ENCODE measurements at regions not wholly inside any gene's neighbourhood (a gene's known extent, or its start where the extent isn't known, plus 50 kb on each side); places are given as distances from the start of the nearest gene placed in this dataset.
A peak's percentile ranks its signal among the peaks of the same experiment; 100 is the strongest.

DNA sequence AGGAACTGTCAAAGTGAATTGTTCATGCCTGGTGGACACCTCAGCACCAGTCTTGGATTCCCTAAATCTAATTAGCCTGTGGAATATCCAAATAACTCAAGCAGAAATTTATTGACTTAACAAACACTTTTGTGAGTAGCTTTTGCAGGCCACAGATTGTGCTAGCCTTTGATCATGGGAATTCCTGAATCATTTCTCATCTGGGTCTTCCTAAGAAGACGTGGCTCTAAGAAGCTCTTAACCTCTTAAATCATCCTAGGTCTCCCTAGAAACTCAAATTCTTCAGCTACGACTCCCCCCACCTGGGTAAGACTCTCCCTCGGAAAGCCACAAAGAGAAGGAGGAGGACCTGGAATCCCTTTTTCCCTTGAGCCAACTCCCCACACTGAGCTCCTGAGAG is 53.8 kb upstream of the PSEN2 start:
- no peak for FAIRE-seq
- ChIA-PET CTCF (interaction anchor here (0.9 to 4.5 kb wide), 3 partner anchors 11 to 190 kb away, joined by 3 to 20 read pairs (median 12); no protein-coding TSS in a partner anchor), POLR2A (no interaction called here)
- Histone ChIP-seq H3K4me1 (peaks cover 34% of the 10 kb centered on the region; the same call in 2 of the 3 replicates), H3K4me3 (no peak overlapping the region), H3K9me3 (no peaks in the 10 kb centered on the region), H3K27ac (peak overlapping the region; percentile 14 to 16; a peak in 2 of 6 replicates), H3K4me2 (no peak overlapping the region; the same call in 2 of the 3 replicates)
- no peak for TF ChIP-seq ESRRA (IDR thresholded peaks at IDR 0.05; ENCODE audit: borderline replicate concordance, low read length)
- DNase-seq (ENCODE audit: low read depth in 1 of 2, low spot score in 1 of 2): peak in 1 of 2 experiments; percentile 25
- WGBS (ENCODE audit: missing lambda C conversion rate): 25% methylated on average over 3 of the region's 3 CpGs
- ATAC-seq: no peak

DNA sequence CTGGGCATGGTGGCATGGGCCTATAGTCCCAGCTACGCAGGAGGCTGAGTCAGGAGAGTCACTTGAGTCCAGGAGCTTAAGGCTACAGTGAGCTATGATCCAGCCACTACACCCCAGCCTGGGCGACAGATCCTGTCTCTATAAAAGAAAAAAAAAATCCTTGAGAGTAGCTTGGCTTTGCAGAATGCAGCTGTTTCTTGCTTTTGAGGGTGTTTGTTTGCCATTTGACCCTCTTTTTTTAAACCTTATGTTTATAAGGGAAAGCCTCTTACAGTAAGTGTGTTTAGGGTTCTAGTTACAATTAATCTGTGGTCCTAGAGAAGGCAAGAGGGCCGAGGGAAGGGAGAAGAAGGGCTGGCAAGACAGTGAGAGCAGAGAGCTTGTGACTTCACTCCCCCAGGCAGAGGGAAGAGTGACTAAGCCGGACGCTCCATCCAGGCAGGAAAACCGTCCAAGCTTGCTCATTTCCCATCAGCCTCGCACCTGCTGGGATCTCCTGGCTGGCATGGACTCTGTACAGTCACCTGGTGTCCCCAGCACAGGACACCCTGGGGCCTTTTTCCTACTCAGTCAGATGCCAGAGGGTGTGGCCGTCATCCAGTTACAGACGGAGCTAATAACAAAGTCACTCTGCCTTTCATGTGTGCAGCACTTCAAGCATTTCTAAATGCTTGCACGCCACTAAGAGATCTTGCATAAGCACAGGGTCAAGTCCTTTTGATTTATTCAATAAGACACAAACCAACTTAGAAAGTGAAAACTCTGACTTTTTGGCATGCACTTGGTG is 55.5 kb upstream of the PSEN2 start:
- ChIA-PET CTCF (interaction anchor here (0.6 to 4.5 kb wide), 5 partner anchors 12 to 189 kb away, joined by 3 to 20 read pairs (median 3); partner anchors contain the start of gene ITPKB), POLR2A (interaction anchor here (1.0 kb wide), 1 partner anchor 112 kb away, joined by 3 read pairs; no protein-coding TSS in a partner anchor)
- 26% methylated on average over 10 of the region's 10 CpGs for WGBS (ENCODE audit: missing lambda C conversion rate)
- peak overlapping the region; percentile 49 to 68 for H3K27ac ChIP-seq
- TF ChIP-seq SMC3 (IDR thresholded peaks at IDR 0.05) (0 out of 3 replicates have a peak, but pooled peaks have one; percentile 10), CBX8 (IDR thresholded peaks at IDR 0.05) (no peak), JUNB (IDR thresholded peaks at IDR 0.05) (0 out of 2 replicates have a peak, but pooled peaks have one; percentile 38), HOXB5 (CRISPR knock-in tag; IDR thresholded peaks at IDR 0.05) (no peak), POLR2A (IDR thresholded peaks at IDR 0.05; ENCODE audit: low read length) (no peak), CEBPB (IDR thresholded peaks at IDR 0.05) (0 out of 4 replicates have a peak, but pooled peaks of 1 of the 2 experiments have one; percentile 14), EP300 (IDR thresholded peaks at IDR 0.05) (peak in 1 of 2 experiments; percentile 52; a peak in 1 of 5 replicates)
- TF ChIP-seq, protein P1, sequence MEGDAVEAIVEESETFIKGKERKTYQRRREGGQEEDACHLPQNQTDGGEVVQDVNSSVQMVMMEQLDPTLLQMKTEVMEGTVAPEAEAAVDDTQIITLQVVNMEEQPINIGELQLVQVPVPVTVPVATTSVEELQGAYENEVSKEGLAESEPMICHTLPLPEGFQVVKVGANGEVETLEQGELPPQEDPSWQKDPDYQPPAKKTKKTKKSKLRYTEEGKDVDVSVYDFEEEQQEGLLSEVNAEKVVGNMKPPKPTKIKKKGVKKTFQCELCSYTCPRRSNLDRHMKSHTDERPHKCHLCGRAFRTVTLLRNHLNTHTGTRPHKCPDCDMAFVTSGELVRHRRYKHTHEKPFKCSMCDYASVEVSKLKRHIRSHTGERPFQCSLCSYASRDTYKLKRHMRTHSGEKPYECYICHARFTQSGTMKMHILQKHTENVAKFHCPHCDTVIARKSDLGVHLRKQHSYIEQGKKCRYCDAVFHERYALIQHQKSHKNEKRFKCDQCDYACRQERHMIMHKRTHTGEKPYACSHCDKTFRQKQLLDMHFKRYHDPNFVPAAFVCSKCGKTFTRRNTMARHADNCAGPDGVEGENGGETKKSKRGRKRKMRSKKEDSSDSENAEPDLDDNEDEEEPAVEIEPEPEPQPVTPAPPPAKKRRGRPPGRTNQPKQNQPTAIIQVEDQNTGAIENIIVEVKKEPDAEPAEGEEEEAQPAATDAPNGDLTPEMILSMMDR (IDR thresholded peaks at IDR 0.05): no peak
- TF ChIP-seq, protein P2, sequence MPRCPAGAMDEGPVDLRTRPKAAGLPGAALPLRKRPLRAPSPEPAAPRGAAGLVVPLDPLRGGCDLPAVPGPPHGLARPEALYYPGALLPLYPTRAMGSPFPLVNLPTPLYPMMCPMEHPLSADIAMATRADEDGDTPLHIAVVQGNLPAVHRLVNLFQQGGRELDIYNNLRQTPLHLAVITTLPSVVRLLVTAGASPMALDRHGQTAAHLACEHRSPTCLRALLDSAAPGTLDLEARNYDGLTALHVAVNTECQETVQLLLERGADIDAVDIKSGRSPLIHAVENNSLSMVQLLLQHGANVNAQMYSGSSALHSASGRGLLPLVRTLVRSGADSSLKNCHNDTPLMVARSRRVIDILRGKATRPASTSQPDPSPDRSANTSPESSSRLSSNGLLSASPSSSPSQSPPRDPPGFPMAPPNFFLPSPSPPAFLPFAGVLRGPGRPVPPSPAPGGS (IDR thresholded peaks at IDR 0.05): 0 out of 3 replicates have a peak, but pooled peaks have one; percentile 15
- H3K9me3 ChIP-seq: no peaks in the 10 kb centered on the region
- H3K4me1 ChIP-seq: peaks cover 27% of the 10 kb centered on the region; the same call in 2 of the 3 replicates
- peak overlapping the region; percentile 49 for H3K4me2 ChIP-seq
- peak; percentile 85 to 93 for ATAC-seq
- FAIRE-seq: no peak
- no peak overlapping the region for H3K4me3 ChIP-seq
- DNase-seq (ENCODE audit: low read depth in 1 of 2, low spot score in 1 of 2): peak; percentile 56 to 57

DNA sequence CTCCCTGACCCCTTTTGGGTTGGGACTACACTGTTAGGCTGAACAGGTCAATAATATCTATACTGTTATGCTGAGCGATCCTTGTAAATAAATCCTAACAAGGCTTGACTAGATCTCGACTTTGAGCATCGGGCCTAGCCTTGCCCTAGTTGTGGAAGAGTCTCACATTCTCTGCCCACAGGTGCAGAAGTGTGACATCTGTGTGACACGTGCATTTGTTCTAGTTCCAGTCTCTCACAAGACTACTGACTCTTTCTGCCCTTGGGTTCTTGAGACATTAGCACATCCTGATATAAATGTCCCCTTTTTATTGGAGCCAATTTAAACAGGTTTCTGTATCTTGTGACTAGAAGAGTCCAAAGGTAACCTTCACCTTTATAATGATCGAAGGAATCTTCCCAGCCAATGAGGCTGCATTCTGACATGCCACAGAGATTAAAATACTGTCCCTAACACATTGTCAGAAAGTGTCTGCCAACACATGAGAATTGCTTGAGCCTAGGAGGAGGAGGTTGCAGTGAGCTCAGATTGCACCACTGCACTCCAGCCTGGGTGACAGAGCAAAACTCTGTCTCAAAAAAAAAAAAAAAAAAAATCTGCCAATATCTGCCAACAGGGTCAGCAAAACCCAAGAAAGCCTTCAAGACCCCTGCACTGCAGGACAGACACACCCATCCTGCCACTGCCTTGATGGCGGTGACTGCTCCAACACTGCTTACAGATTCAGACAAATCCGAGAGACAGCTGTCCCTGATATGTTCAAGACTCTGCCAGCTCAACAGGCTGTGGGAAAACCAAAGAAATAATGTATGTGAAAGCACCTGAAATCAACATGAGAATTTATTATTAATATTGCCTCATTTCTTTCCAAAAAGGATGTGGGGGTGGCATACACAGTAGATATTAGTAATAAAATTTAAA is 56.5 kb upstream of the PSEN2 start:
- Histone ChIP-seq H3K4me3 (no peak overlapping the region), H3K4me1 (peaks cover 27% of the 10 kb centered on the region; the same call in 2 of the 3 replicates), H3K9me3 (no peaks in the 10 kb centered on the region), H3K27ac (peak overlapping the region; percentile 49 to 50; a peak in 3 of 6 replicates), H3K4me2 (no peak overlapping the region)
- FAIRE-seq: no peak
- no peak for ATAC-seq
- TF ChIP-seq ESRRA (IDR thresholded peaks at IDR 0.05; ENCODE audit: borderline replicate concordance, low read length) (no peak), TP53 (CRISPR knock-in tag; IDR thresholded peaks at IDR 0.05) (no peak), CHD2 (IDR thresholded peaks at IDR 0.05; ENCODE audit: low read length, partially characterized antibody) (no peak), BHLHE40 (IDR thresholded peaks at IDR 0.05; ENCODE audit: low read depth, low read length) (no peak), RARB (CRISPR knock-in tag; IDR thresholded peaks at IDR 0.05) (no peak), EHMT2 (IDR thresholded peaks at IDR 0.05; ENCODE audit: low read depth) (no peak), HDAC2 (IDR thresholded peaks at IDR 0.05) (no peak), CBX2 (IDR thresholded peaks at IDR 0.05; ENCODE audit: borderline replicate concordance, low read depth) (no peak), PHF8 (IDR thresholded peaks at IDR 0.05; ENCODE audit: borderline replicate concordance, low read depth) (no peak), POLR2A (IDR thresholded peaks at IDR 0.05; ENCODE audit: low read length) (no peak), JUN (IDR thresholded peaks at IDR 0.05) (no peak), HOXB13 (CRISPR knock-in tag; IDR thresholded peaks at IDR 0.05; ENCODE audit: low read depth) (no peak)
- TF ChIP-seq, protein P3, sequence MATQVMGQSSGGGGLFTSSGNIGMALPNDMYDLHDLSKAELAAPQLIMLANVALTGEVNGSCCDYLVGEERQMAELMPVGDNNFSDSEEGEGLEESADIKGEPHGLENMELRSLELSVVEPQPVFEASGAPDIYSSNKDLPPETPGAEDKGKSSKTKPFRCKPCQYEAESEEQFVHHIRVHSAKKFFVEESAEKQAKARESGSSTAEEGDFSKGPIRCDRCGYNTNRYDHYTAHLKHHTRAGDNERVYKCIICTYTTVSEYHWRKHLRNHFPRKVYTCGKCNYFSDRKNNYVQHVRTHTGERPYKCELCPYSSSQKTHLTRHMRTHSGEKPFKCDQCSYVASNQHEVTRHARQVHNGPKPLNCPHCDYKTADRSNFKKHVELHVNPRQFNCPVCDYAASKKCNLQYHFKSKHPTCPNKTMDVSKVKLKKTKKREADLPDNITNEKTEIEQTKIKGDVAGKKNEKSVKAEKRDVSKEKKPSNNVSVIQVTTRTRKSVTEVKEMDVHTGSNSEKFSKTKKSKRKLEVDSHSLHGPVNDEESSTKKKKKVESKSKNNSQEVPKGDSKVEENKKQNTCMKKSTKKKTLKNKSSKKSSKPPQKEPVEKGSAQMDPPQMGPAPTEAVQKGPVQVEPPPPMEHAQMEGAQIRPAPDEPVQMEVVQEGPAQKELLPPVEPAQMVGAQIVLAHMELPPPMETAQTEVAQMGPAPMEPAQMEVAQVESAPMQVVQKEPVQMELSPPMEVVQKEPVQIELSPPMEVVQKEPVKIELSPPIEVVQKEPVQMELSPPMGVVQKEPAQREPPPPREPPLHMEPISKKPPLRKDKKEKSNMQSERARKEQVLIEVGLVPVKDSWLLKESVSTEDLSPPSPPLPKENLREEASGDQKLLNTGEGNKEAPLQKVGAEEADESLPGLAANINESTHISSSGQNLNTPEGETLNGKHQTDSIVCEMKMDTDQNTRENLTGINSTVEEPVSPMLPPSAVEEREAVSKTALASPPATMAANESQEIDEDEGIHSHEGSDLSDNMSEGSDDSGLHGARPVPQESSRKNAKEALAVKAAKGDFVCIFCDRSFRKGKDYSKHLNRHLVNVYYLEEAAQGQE (IDR thresholded peaks at IDR 0.05): no peak
- TF ChIP-seq, protein P2 (IDR thresholded peaks at IDR 0.05): no peak
- ChIA-PET CTCF (interaction anchor here (0.5 to 4.5 kb wide), 4 partner anchors 13 to 646 kb away, joined by 3 to 20 read pairs (median 8); no protein-coding TSS in a partner anchor), POLR2A (interaction anchor here (0.7 kb wide), 1 partner anchor 61 kb away, joined by 6 read pairs; no protein-coding TSS in a partner anchor)
- DNase-seq (ENCODE audit: low read depth in 1 of 2, low spot score in 1 of 2): no peak
- WGBS (ENCODE audit: missing lambda C conversion rate): 83% methylated on average over 7 of the region's 7 CpGs

Data from A549 (cell line).